ENCODE measurements at regions not wholly inside any gene's neighbourhood (a gene's known extent, or its start where the extent isn't known, plus 50 kb on each side); places are given as distances from the start of the nearest gene placed in this dataset.

DNA sequence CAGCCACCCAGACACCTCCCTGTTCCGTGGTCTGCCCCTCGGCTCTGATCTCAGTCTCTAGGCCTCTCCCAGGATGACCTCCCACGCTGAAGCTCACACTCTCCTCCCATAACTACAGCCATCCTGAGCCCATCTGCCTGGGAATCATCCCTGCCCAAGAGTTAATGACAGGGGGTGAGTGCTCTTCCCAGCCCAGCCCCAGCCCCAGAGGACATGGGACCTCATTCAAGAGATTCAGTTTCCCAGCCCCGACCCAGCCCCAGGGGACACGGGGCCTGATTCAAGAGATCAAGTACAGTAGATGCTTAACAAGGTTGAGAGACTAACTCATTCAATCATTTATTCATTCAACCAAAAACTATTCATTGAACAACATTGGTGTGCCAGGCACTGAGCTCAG, 272.0 kb downstream of the XXYLT1 start:
- TF ChIP-seq ZNF143 (CRISPR knock-in tag; IDR thresholded peaks at IDR 0.05) (no peak), ZNF446 (CRISPR knock-in tag; IDR thresholded peaks at IDR 0.05) (no peak), KLF11 (CRISPR knock-in tag; IDR thresholded peaks at IDR 0.05) (no peak), ZNF777 (CRISPR knock-in tag; IDR thresholded peaks at IDR 0.05) (no peak), SMC3 (IDR thresholded peaks at IDR 0.05; ENCODE audit: low read length) (no peak), KLF15 (CRISPR knock-in tag; IDR thresholded peaks at IDR 0.05; ENCODE audit: borderline replicate concordance) (no peak), FOXK2 (IDR thresholded peaks at IDR 0.05) (no peak), MLX (CRISPR knock-in tag; IDR thresholded peaks at IDR 0.05) (no peak)
- TF ChIP-seq, protein P1, sequence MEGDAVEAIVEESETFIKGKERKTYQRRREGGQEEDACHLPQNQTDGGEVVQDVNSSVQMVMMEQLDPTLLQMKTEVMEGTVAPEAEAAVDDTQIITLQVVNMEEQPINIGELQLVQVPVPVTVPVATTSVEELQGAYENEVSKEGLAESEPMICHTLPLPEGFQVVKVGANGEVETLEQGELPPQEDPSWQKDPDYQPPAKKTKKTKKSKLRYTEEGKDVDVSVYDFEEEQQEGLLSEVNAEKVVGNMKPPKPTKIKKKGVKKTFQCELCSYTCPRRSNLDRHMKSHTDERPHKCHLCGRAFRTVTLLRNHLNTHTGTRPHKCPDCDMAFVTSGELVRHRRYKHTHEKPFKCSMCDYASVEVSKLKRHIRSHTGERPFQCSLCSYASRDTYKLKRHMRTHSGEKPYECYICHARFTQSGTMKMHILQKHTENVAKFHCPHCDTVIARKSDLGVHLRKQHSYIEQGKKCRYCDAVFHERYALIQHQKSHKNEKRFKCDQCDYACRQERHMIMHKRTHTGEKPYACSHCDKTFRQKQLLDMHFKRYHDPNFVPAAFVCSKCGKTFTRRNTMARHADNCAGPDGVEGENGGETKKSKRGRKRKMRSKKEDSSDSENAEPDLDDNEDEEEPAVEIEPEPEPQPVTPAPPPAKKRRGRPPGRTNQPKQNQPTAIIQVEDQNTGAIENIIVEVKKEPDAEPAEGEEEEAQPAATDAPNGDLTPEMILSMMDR (CRISPR knock-in tag; IDR thresholded peaks at IDR 0.05) = no peak
